ENCODE measurements at regions not wholly inside any gene's neighbourhood (a gene's known extent, or its start where the extent isn't known, plus 50 kb on each side); places are given as distances from the start of the nearest gene placed in this dataset.

DNA sequence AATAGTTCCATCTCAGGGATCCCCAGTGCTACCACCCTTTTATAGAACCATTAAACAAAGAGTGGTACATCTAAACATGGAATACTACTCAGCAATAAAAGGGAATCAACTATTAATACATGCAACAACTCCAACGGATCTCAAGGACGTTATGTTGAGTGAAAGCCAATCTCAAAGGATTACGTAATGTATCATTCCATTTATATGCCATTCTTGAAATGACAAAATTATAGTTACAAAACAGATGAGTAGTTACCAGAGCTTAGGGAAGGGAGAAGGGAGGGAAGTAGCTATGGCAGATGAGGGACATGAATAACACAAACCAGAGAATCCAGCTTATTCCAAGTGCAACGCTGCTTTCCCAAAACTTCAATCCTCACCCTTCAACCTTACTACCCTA is 69.5 kb downstream of the ACTL7B start:
- no TSS peak for BruUV-seq (replicated peaks)
- peak; percentile 44 for DNase-seq (ENCODE audit: unreplicated experiment)
- CTCF ChIA-PET, result interaction anchor here (0.7 to 4.4 kb wide), 7 partner anchors 9 to 770 kb away, joined by 3 to 20 read pairs (median 4); no protein-coding TSS in a partner anchor
- H3K27me3 Mint-ChIP-seq (ENCODE audit: insufficient read depth, unreplicated experiment), result no peaks in the 10 kb centered on the region
- POLR2A ChIA-PET, result interaction anchor here (0.6 to 3.0 kb wide), 12 partner anchors 7 to 1306 kb away, joined by 3 to 15 read pairs (median 4); no protein-coding TSS in a partner anchor
- no peak overlapping the region for H3K4me3 Mint-ChIP-seq (ENCODE audit: unreplicated experiment)
- H3K9me3 Mint-ChIP-seq (ENCODE audit: unreplicated experiment), result no peaks in the 10 kb centered on the region
- intact Hi-C loops (cut with micrococcal nuclease), result no loop called here
- peak overlapping the region; percentile 73 for H3K27ac Mint-ChIP-seq (ENCODE audit: low read depth, unreplicated experiment)
- peaks cover 31% of the 10 kb centered on the region for H3K4me1 Mint-ChIP-seq (ENCODE audit: insufficient read depth, unreplicated experiment)
- H3K36me3 Mint-ChIP-seq (ENCODE audit: insufficient read depth, unreplicated experiment), result peaks cover 9% of the 10 kb centered on the region
- TF ChIP-seq, protein P1, sequence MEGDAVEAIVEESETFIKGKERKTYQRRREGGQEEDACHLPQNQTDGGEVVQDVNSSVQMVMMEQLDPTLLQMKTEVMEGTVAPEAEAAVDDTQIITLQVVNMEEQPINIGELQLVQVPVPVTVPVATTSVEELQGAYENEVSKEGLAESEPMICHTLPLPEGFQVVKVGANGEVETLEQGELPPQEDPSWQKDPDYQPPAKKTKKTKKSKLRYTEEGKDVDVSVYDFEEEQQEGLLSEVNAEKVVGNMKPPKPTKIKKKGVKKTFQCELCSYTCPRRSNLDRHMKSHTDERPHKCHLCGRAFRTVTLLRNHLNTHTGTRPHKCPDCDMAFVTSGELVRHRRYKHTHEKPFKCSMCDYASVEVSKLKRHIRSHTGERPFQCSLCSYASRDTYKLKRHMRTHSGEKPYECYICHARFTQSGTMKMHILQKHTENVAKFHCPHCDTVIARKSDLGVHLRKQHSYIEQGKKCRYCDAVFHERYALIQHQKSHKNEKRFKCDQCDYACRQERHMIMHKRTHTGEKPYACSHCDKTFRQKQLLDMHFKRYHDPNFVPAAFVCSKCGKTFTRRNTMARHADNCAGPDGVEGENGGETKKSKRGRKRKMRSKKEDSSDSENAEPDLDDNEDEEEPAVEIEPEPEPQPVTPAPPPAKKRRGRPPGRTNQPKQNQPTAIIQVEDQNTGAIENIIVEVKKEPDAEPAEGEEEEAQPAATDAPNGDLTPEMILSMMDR (IDR thresholded peaks at IDR 0.05; ENCODE audit: unreplicated experiment), result no peak

DNA sequence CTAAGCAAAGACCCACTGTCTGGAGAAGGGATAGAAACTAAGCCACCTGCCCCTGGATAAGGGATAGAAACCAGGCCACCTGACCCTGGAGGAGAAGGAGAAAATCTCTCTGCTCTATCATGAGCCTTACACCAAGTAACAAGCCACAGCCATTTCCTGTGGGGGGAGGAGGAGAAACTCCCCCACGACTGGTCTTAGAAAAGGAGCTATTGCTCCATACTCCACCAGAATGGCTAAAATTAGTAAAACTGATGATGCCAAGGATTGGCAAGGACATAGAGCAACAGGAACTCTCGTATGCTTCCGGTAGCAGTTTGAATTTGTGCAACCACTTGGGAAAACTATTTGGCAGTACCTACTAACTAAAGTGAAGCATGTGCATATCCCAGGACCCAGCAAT is 70.8 kb downstream of the ACTL7B start:
- CTCF ChIA-PET, result interaction anchor here (0.5 to 4.4 kb wide), 7 partner anchors 10 to 1418 kb away, joined by 3 to 20 read pairs (median 3); no protein-coding TSS in a partner anchor
- H3K4me1 Mint-ChIP-seq (ENCODE audit: insufficient read depth, unreplicated experiment), result peaks cover 31% of the 10 kb centered on the region
- TF ChIP-seq, protein P1 (IDR thresholded peaks at IDR 0.05; ENCODE audit: unreplicated experiment), result no peak
- no TSS peak for BruUV-seq (replicated peaks)
- POLR2A ChIA-PET, result no interaction called here
- H3K27me3 Mint-ChIP-seq (ENCODE audit: insufficient read depth, unreplicated experiment), result no peaks in the 10 kb centered on the region
- intact Hi-C loops (cut with micrococcal nuclease), result no loop called here
- H3K36me3 Mint-ChIP-seq (ENCODE audit: insufficient read depth, unreplicated experiment), result peaks cover 8% of the 10 kb centered on the region
- H3K4me3 Mint-ChIP-seq (ENCODE audit: unreplicated experiment), result no peak overlapping the region
- no peaks in the 10 kb centered on the region for H3K9me3 Mint-ChIP-seq (ENCODE audit: unreplicated experiment)
- peak; percentile 94 for DNase-seq (ENCODE audit: unreplicated experiment)
- no peak overlapping the region for H3K27ac Mint-ChIP-seq (ENCODE audit: low read depth, unreplicated experiment)

DNA sequence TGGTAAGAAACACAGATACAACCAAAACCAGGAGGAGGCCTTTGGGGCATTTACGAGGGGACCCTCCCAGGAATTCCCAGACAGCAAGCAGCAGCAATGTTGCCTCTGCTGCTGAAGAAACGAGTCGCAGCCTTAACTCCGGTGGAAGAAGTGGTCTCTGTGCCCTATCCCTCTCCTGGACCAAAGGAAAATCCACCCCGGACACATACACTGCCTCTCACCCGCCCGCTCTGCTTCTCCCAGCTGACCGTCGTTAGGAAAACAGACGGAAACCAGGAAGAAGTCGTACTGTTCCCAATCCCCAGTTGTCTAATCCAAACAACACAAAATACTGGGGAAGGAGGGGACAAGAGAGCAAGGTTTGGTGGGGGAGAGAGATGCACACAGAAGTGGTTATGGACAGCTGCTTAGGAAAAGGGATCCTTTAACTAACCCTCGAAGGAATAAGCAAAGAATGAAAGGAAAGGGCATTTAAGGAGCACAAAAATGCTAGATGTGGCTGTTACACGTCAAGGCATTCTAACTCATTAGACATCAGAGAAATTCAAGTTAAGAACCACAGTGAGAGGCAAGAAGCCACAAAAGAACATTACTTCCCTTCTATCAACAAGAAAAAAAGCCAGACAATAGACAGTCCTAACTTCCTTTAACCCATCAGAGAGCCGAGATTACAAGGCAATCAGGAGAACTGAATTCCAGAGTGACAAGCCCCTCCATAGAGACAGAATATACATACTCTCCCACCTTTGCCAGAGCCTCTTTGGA is 71.9 kb downstream of the ACTL7B start:
- no peaks in the 10 kb centered on the region for H3K36me3 Mint-ChIP-seq (ENCODE audit: insufficient read depth, unreplicated experiment)
- no peaks in the 10 kb centered on the region for H3K9me3 Mint-ChIP-seq (ENCODE audit: unreplicated experiment)
- no peaks in the 10 kb centered on the region for H3K27me3 Mint-ChIP-seq (ENCODE audit: insufficient read depth, unreplicated experiment)
- TF ChIP-seq, protein P1 (IDR thresholded peaks at IDR 0.05; ENCODE audit: unreplicated experiment), result no peak
- BruUV-seq (replicated peaks), result no TSS peak
- no peak overlapping the region for H3K27ac Mint-ChIP-seq (ENCODE audit: low read depth, unreplicated experiment)
- DNase-seq (ENCODE audit: unreplicated experiment), result no peak
- H3K4me1 Mint-ChIP-seq (ENCODE audit: insufficient read depth, unreplicated experiment), result peaks cover 31% of the 10 kb centered on the region
- ChIA-PET CTCF (interaction anchor here (0.5 to 4.4 kb wide), 4 partner anchors 22 to 368 kb away, joined by 3 to 20 read pairs (median 3); no protein-coding TSS in a partner anchor), POLR2A (interaction anchor here (0.6 kb wide), 1 partner anchor 1918 kb away, joined by 3 read pairs; no protein-coding TSS in a partner anchor)
- H3K4me3 Mint-ChIP-seq (ENCODE audit: unreplicated experiment), result no peak overlapping the region
- intact Hi-C loops (cut with micrococcal nuclease), result no loop called here

DNA sequence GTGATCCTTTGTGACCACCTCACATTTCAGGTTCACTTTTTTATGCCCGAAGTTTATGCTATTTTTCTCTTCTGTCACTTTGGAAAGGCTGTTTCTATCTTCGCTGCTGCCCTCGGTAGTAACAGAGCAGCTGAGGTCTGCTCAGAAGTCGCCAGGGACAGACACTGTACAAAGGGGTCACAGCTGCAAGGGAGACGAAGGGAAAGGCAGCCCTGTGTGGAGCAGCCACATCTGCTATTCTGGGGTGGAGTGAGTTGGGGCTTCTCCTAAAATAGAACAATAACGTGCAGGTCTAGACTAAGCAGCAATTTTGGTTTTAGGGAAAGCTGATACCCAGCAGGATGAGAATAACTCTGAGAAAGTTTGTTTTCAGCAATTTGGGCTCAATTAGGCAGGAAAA is 72.5 kb downstream of the ACTL7B start:
- POLR2A ChIA-PET, result no interaction called here
- TF ChIP-seq, protein P1 (IDR thresholded peaks at IDR 0.05; ENCODE audit: unreplicated experiment), result no peak

More for the DNA sequence above, 72.5 kb downstream of the ACTL7B start:
- Mint-ChIP-seq H3K27me3 (ENCODE audit: insufficient read depth, unreplicated experiment) (no peaks in the 10 kb centered on the region), H3K36me3 (ENCODE audit: insufficient read depth, unreplicated experiment) (no peaks in the 10 kb centered on the region), H3K4me1 (ENCODE audit: insufficient read depth, unreplicated experiment) (peaks cover 31% of the 10 kb centered on the region), H3K4me3 (ENCODE audit: unreplicated experiment) (no peak overlapping the region), H3K9me3 (ENCODE audit: unreplicated experiment) (no peaks in the 10 kb centered on the region), H3K27ac (ENCODE audit: low read depth, unreplicated experiment) (no peak overlapping the region)
- intact Hi-C loops (cut with micrococcal nuclease), result no loop called here
- CTCF ChIA-PET, result interaction anchor here (0.5 kb wide), 1 partner anchor 367 kb away, joined by 3 read pairs; no protein-coding TSS in a partner anchor
- BruUV-seq (replicated peaks), result no TSS peak
- no peak for DNase-seq (ENCODE audit: unreplicated experiment)
